ENCODE measurements at regions not wholly inside any gene's neighbourhood (a gene's known extent, or its start where the extent isn't known, plus 50 kb on each side); places are given as distances from the start of the nearest gene placed in this dataset.
"Not testable (repeated sequence)": the region's sequence is repeated elsewhere in the genome, so short reads cannot be mapped to it uniquely, and the experiment has no call there.

GRCh38 chr1:25130895-25131294 is 101.4 kb downstream of the SYF2 start:
- no peak for DNase-seq

- DNase-seq, result no peak
Observed at GRCh38 chr1:25129380-25129779, 102.9 kb downstream of the SYF2 start.

- DNase-seq, result no peak
Observed at GRCh38 chr1:25128121-25128621, 104.1 kb downstream of the SYF2 start.

GRCh38 chr1:25126562-25126961 is 105.7 kb downstream of the SYF2 start:
- no peak for DNase-seq

- no peak for DNase-seq
Observed at GRCh38 chr1:25123551-25123950, 108.8 kb downstream of the SYF2 start.

- DNase-seq, result no peak
Observed at GRCh38 chr1:25122747-25123146, 109.6 kb downstream of the SYF2 start.

GRCh38 chr1:25120281-25120680 is 112.0 kb downstream of the SYF2 start:
- DNase-seq, result no peak

- no peak for DNase-seq
Observed at GRCh38 chr1:25118546-25118945, 113.8 kb downstream of the SYF2 start.

- no peak for DNase-seq
Observed at GRCh38 chr1:25117233-25117823, 115.0 kb downstream of the SYF2 start.

GRCh38 chr1:25116832-25117231 is 115.5 kb downstream of the SYF2 start:
- DNase-seq, result no peak

GRCh38 chr1:25116117-25116516 is 116.2 kb downstream of the SYF2 start:
- DNase-seq, result not testable (repeated sequence)

GRCh38 chr1:25113731-25114130 is 118.6 kb downstream of the SYF2 start:
- no peak for DNase-seq

- no peak for DNase-seq
Observed at GRCh38 chr1:25113086-25113485, 119.2 kb downstream of the SYF2 start.

- DNase-seq, result no peak
Observed at GRCh38 chr1:25112400-25112799, 119.9 kb downstream of the SYF2 start.

GRCh38 chr1:25111706-25112105 is 120.6 kb downstream of the SYF2 start:
- no peak for DNase-seq

GRCh38 chr1:25110485-25110884 is 121.8 kb downstream of the SYF2 start:
- no peak for DNase-seq

GRCh38 chr1:25110036-25110435 is 122.3 kb downstream of the SYF2 start:
- DNase-seq, result no peak

GRCh38 chr1:25109531-25109951 is 122.8 kb downstream of the SYF2 start:
- no peak for DNase-seq

GRCh38 chr1:25107643-25108010 is 124.7 kb downstream of the SYF2 start:
- no peak for DNase-seq

- DNase-seq, result no peak
Observed at GRCh38 chr1:25106976-25107642, 125.2 kb downstream of the SYF2 start.

- no peak for DNase-seq
Observed at GRCh38 chr1:25106352-25106751, 126.0 kb downstream of the SYF2 start.

GRCh38 chr1:25105836-25106235 is 126.5 kb downstream of the SYF2 start:
- DNase-seq, result no peak

- no peak for DNase-seq
Observed at GRCh38 chr1:25104932-25105561, 127.3 kb downstream of the SYF2 start.

- no peak for DNase-seq
Observed at GRCh38 chr1:25103164-25103795, 129.0 kb downstream of the SYF2 start.
